Nucleus accumbens (tissue), 56 donors: ENCODE measurements at regions not wholly inside any gene's neighbourhood (a gene's known extent, or its start where the extent isn't known, plus 50 kb on each side); places are given as distances from the start of the nearest gene placed in this dataset.
"Not testable (repeated sequence)": the region's sequence is repeated elsewhere in the genome, so short reads cannot be mapped to it uniquely, and the experiment has no call there.

ENCODE experiments used
- DNase-seq, 56 donors: peaks; one replicate each; lab custom pipeline; 2025; lab: John Stamatoyannopoulos, UW

- DNase-seq = peak in 4 of 56 donors; percentile 16 to 48 (median 28)
Measured at GRCh38 chr3:72161881-72162595, 377.1 kb upstream of the PROK2 start.

- DNase-seq = not testable (repeated sequence)
Measured at GRCh38 chr3:72161285-72161684, 376.3 kb upstream of the PROK2 start.

- DNase-seq = no peak
Measured at GRCh38 chr3:72160351-72160750, 375.4 kb upstream of the PROK2 start.

GRCh38 chr3:72159487-72159886 is 374.5 kb upstream of the PROK2 start:
- DNase-seq = no peak

- no peak for DNase-seq
Measured at GRCh38 chr3:72158639-72159326, 373.8 kb upstream of the PROK2 start.

GRCh38 chr3:72157748-72158638 is 373.0 kb upstream of the PROK2 start:
- DNase-seq = peak in 9 of 56 donors; percentile 16 to 34 (median 26)

- peak in 32 of 56 donors; percentile 7 to 78 (median 25) for DNase-seq
Measured at GRCh38 chr3:72155391-72156064, 370.6 kb upstream of the PROK2 start.

- no peak for DNase-seq
Measured at GRCh38 chr3:72154391-72155335, 369.7 kb upstream of the PROK2 start.

GRCh38 chr3:72153477-72154314 is 368.7 kb upstream of the PROK2 start:
- DNase-seq = peak in 8 of 56 donors; percentile 13 to 54 (median 36)

- peak in 46 of 56 donors; percentile 13 to 82 (median 59) for DNase-seq
Measured at GRCh38 chr3:72152551-72153476, 367.9 kb upstream of the PROK2 start.

GRCh38 chr3:72151465-72152238 is 366.7 kb upstream of the PROK2 start:
- no peak for DNase-seq

- no peak for DNase-seq
Measured at GRCh38 chr3:72150634-72151412, 365.9 kb upstream of the PROK2 start.

- DNase-seq = no peak
Measured at GRCh38 chr3:72149645-72150300, 364.8 kb upstream of the PROK2 start.

GRCh38 chr3:72147600-72147999 is 362.7 kb upstream of the PROK2 start:
- DNase-seq = no peak
